ENCODE measurements at regions not wholly inside any gene's neighbourhood (a gene's known extent, or its start where the extent isn't known, plus 50 kb on each side); places are given as distances from the start of the nearest gene placed in this dataset.
"Not testable (repeated sequence)": the region's sequence is repeated elsewhere in the genome, so short reads cannot be mapped to it uniquely, and the experiment has no call there.

DNA sequence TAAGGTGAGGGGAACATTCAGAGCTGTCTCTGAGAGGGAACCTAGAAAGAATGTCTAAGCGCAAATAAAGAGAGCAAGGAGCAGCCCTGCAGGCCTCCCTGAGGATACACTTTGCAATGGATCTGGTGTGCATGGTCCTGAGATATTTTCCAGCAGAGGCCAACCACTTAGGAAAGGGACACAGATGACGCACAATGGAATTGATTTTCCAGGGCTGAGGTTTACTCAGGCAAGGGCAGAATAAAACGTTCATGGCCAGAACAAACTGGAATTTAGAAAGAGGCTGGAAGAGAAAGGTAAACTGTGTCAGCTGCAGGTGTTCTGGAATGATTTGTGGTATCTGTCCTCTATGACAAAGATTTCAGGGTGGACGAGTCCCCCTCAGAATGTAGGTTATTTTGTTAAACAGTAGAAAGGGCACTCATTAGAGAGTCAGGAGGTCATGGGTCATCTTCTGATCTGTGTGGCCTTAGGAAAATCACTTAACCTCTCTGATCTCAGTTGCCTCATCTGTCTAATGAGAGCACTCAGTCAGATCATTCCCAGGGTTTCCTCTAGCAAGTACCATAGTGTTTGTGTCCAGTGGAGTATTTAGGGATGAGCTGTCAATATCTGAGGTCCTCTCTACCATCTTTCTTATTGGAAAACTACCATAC is 61.8 kb upstream of the PGBD5 start:
- no peak for DNase-seq (ENCODE audit: low spot score)

DNA sequence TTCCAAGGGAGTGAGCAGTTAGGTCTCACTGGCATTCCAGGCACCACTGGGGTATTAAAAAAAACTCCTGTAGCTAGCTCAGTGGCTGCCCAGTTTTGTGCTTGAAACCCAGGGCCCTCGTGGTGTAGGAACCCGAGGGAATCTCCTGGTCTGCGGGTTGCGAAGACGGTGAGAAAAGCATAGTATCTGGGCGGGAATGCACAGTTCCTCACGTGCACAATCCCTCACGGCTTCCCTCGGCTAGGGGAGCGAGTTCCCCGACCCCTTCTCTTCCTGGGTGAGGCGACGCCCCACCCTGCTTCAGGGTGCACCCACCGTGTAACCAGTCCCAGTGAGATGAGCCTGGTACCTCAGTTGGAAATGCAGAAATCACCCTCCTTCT is 50.5 kb upstream of the PGBD5 start:
- no peak for DNase-seq (ENCODE audit: low spot score)

DNA sequence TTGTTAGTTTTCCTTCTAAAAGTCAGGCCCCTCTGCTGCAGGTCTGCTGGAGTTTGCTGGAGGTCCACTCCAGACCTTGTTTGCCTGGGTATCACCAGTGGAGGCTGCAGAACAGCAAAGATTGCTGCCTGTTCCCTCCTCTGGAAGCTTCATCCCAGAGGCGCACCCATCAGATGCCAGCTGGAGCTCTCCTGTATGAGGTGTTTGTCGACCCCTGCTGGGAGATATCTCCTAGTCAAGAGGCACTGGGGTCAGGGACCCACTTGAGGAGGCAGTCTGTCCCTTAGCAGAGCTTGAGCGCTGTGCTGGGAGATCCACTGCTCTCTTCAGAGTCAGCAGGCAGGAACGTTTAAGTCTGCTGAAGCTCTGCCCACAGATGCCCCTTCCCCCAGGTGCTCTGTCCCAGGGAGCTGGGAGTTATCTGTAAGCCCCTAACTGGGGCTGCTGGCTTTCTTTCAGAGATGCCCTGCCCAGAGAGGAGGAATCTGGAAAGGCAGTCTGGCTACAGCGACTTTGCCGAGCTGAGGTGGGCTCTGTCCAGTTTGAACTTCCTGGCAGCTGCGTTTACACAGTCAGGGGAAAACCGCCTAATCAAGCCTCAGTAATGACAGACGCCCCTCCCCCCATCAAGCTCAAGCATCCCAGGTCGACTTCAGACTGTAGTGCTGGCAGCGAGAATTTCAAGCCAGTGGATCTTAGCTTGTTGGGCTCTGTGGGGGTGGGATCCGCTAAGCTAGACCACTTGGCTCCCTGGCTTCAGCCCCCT is 49.9 kb upstream of the PGBD5 start:
- DNase-seq (ENCODE audit: low spot score) = not testable (repeated sequence)

Data from A172 (cell line).